ENCODE measurements at regions not wholly inside any gene's neighbourhood (a gene's known extent, or its start where the extent isn't known, plus 50 kb on each side); places are given as distances from the start of the nearest gene placed in this dataset.

DNA sequence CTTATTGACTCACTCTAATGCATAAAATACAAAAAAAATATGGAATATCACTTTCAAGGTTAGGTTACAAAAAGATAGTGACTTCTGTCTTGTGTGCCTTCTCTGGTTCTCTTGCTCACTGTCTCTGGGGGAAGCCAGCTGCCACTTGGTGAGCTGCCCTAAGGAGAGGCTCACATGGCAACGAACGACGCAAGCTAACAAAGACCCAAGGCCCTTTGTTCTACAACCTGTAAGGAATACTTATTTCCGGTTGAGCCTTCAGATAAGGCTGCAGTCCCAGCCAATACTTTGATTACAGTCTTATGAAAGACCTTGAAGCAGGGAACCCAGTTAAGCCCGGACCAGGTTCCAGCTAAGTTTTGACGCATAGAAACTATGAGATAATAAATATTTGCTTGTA is 242.4 kb upstream of the TBX3 start (continued):
- TF ChIP-seq RFX7 (CRISPR knock-in tag; IDR thresholded peaks at IDR 0.05) (no peak), EP400 (IDR thresholded peaks at IDR 0.05) (no peak)

DNA sequence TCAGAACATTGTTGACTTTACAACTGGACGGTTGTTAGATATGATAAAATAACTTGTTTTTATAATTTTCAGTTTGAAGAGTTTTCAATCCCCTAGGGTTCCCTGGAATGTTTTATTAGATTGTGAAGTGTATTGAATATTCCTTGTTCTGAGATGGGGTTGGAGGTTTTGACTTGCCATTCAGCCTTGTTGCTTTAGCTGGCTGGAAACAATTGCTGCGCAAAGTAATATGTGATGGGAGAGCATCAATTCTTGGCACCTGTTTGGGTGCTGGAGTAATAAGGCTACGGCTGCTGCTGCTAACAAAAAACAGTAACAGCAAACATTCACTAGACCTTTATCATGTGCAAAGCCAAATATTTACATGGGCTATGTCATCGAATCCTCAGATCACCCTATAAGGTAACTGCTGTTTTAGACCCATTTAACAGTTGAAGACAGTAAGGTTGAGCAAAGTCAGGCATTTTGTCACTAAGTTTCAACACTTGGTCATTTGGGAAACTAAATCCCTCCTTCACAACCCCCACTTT is 241.0 kb upstream of the TBX3 start:
- Histone ChIP-seq H2AFZ (ENCODE audit: low read depth, low read length) (no peak overlapping the region), H3K27me3 (ENCODE audit: control insufficient read depth in 2 of 2, insufficient read depth in 2 of 2, low read length in 2 of 2) (no peaks in the 10 kb centered on the region), H3K27ac (ENCODE audit: extremely low read depth, low read depth, low read length) (no peak overlapping the region), H3K4me1 (replicated peaks in 1 of 2; ENCODE audit: control insufficient read depth in 2 of 2, insufficient read depth in 2 of 2, low read length in 2 of 2) (no peaks in the 10 kb centered on the region), H3K79me2 (ENCODE audit: control insufficient read depth, insufficient read depth, low read length) (no peaks in the 10 kb centered on the region), H4K20me1 (replicated peaks; ENCODE audit: control insufficient read depth, insufficient read depth, low read length) (no peaks in the 10 kb centered on the region), H3K9ac (ENCODE audit: insufficient read depth in 1 of 2, low read depth in 2 of 2, low read length in 2 of 2) (no peak overlapping the region), H3K9me3 (replicated peaks; ENCODE audit: control insufficient read depth, insufficient read depth, low read depth, low read length) (no peaks in the 10 kb centered on the region), H3K4me3 (no peak overlapping the region), H3K4me2 (ENCODE audit: insufficient read depth, low read length) (no peak overlapping the region), H3K9me1 (ENCODE audit: control insufficient read depth, insufficient read depth, low read length) (no peaks in the 10 kb centered on the region), H3K36me3 (ENCODE audit: control insufficient read depth, insufficient read depth, low read length) (no peaks in the 10 kb centered on the region)
- in situ Hi-C loops (cut with MboI) (no loop called here), intact Hi-C loops (cut with micrococcal nuclease) (no loop called here)
- ChIA-PET POLR2A (no interaction called here), CTCF (ENCODE audit: low intra/inter-chr PET ratio) (no interaction called here)
- FAIRE-seq (no peak), ATAC-seq (no peak), DNase-seq (ENCODE audit: extremely low read depth in 1 of 4, low spot score in 3 of 4) (no peak)
- 0% methylated on average over 4 of the region's 4 CpGs for WGBS (ENCODE audit: insufficient coverage, low coverage, missing lambda C conversion rate)
- BruUV-seq (replicated peaks), result no TSS peak
- TF ChIP-seq POLR2A (conservative IDR thresholded peaks at IDR 0.05) (no peak), POLR2AphosphoS2 (IDR thresholded peaks at IDR 0.05; ENCODE audit: low read length) (no peak), MTA2 (IDR thresholded peaks at IDR 0.05; ENCODE audit: low read depth) (no peak), SREBF2 (CRISPR knock-in tag; IDR thresholded peaks at IDR 0.05) (no peak), TSC22D4 (tag; IDR thresholded peaks at IDR 0.05) (no peak), GTF2A2 (tag; IDR thresholded peaks at IDR 0.05) (no peak), ZNF311 (CRISPR knock-in tag; IDR thresholded peaks at IDR 0.05) (no peak), SRF (CRISPR knock-in tag; IDR thresholded peaks at IDR 0.05) (no peak), KAT2B (IDR thresholded peaks at IDR 0.05; ENCODE audit: low read depth, low read length) (no peak), NR3C1 (CRISPR knock-in tag; IDR thresholded peaks at IDR 0.05) (no peak), ZNF347 (CRISPR knock-in tag; IDR thresholded peaks at IDR 0.05; ENCODE audit: low read depth) (no peak), POLR3A (IDR thresholded peaks at IDR 0.05; ENCODE audit: borderline replicate concordance, extremely low read depth, insufficient read depth, insufficient read length) (no peak), ZNF354B (CRISPR knock-in tag; IDR thresholded peaks at IDR 0.05) (no peak), RFX7 (CRISPR knock-in tag; IDR thresholded peaks at IDR 0.05) (no peak)
- TF ChIP-seq, protein P1, sequence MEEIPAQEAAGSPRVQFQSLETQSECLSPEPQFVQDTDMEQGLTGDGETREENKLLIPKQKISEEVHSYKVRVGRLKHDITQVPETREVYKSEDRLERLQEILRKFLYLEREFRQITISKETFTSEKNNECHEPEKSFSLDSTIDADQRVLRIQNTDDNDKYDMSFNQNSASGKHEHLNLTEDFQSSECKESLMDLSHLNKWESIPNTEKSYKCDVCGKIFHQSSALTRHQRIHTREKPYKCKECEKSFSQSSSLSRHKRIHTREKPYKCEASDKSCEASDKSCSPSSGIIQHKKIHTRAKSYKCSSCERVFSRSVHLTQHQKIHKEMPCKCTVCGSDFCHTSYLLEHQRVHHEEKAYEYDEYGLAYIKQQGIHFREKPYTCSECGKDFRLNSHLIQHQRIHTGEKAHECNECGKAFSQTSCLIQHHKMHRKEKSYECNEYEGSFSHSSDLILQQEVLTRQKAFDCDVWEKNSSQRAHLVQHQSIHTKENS (CRISPR knock-in tag; IDR thresholded peaks at IDR 0.05), result no peak
- TF ChIP-seq, protein P2, sequence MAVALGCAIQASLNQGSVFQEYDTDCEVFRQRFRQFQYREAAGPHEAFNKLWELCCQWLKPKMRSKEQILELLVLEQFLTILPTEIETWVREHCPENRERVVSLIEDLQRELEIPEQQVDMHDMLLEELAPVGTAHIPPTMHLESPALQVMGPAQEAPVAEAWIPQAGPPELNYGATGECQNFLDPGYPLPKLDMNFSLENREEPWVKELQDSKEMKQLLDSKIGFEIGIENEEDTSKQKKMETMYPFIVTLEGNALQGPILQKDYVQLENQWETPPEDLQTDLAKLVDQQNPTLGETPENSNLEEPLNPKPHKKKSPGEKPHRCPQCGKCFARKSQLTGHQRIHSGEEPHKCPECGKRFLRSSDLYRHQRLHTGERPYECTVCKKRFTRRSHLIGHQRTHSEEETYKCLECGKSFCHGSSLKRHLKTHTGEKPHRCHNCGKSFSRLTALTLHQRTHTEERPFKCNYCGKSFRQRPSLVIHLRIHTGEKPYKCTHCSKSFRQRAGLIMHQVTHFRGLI (CRISPR knock-in tag; IDR thresholded peaks at IDR 0.05), result no peak
- TF ChIP-seq, protein P3, sequence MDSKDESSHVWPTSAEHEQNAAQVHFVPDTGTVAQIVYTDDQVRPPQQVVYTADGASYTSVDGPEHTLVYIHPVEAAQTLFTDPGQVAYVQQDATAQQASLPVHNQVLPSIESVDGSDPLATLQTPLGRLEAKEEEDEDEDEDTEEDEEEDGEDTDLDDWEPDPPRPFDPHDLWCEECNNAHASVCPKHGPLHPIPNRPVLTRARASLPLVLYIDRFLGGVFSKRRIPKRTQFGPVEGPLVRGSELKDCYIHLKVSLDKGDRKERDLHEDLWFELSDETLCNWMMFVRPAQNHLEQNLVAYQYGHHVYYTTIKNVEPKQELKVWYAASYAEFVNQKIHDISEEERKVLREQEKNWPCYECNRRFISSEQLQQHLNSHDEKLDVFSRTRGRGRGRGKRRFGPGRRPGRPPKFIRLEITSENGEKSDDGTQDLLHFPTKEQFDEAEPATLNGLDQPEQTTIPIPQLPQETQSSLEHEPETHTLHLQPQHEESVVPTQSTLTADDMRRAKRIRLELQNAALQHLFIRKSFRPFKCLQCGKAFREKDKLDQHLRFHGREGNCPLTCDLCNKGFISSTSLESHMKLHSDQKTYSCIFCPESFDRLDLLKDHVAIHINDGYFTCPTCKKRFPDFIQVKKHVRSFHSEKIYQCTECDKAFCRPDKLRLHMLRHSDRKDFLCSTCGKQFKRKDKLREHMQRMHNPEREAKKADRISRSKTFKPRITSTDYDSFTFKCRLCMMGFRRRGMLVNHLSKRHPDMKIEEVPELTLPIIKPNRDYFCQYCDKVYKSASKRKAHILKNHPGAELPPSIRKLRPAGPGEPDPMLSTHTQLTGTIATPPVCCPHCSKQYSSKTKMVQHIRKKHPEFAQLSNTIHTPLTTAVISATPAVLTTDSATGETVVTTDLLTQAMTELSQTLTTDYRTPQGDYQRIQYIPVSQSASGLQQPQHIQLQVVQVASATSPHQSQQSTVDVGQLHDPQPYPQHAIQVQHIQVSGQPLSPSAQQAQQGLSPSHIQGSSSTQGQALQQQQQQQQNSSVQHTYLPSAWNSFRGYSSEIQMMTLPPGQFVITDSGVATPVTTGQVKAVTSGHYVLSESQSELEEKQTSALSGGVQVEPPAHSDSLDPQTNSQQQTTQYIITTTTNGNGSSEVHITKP (IDR thresholded peaks at IDR 0.05; ENCODE audit: partially characterized antibody), result no peak

Measured in K562 (cell line).